IMR-90 (cell line): ENCODE measurements at regions not wholly inside any gene's neighbourhood (a gene's known extent, or its start where the extent isn't known, plus 50 kb on each side); places are given as distances from the start of the nearest gene placed in this dataset.

Experiments used
- BHLHE40 ChIP-seq: fragments of 150-350 bp; IDR thresholded peaks from 2 replicates; pipeline ENCODE4 v1.6.1; 2016; ENCODE audit warnings: mild to moderate bottlenecking, low read depth, low read length
- MAFK ChIP-seq: IDR thresholded peaks from 2 replicates; pipeline ENCODE4 v1.6.1; 2012; ENCODE audit warnings: low read depth, low read length, improper control_type of control experiment

DNA sequence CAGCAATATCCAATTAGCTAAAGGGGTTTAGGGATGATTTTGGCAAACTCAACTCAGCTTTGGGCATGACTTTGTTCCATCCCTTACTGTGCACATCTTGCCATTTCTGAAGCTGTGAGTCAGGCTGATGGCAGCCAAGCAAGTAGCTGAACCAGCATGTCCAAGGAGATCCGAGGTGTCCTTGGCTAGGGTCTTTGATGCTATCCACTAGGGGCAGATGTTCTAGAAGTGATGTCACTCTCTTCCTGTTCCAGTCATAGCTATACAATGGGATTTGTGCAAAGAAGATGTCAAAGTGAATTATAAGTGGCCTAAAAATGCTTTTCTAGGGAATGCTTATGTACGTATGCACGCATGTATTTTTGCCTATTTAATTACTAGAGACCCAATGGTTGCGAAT lies 160.8 kb upstream of the PAPPA start:
- TF ChIP-seq MAFK (peak; percentile 20; the same call in 1 of the 2 replicates), BHLHE40 (no peak)
